ENCODE measurements at regions not wholly inside any gene's neighbourhood (a gene's known extent, or its start where the extent isn't known, plus 50 kb on each side); places are given as distances from the start of the nearest gene placed in this dataset.
A peak's percentile ranks its signal among the peaks of the same experiment; 100 is the strongest.

- Histone ChIP-seq H3K9me3 (ENCODE audit: control insufficient read depth, insufficient read depth, low read depth, low read length) (no peaks in the 10 kb centered on the region), H3K36me3 (ENCODE audit: control insufficient read depth, insufficient read depth, low read length) (no peaks in the 10 kb centered on the region), H3K9ac (ENCODE audit: insufficient read depth, low read length) (no peak overlapping the region), H3K79me2 (ENCODE audit: control insufficient read depth, insufficient read depth, low read length) (no peaks in the 10 kb centered on the region), H3K4me3 (replicated peaks in 1 of 4; ENCODE audit: control extremely low read depth in 1 of 4, insufficient read depth in 1 of 4, low read depth in 3 of 4, low read length in 4 of 4) (no peak overlapping the region), H3K4me2 (ENCODE audit: extremely low read depth, insufficient read depth, low read length) (no peak overlapping the region), H3K27me3 (ENCODE audit: control insufficient read depth, insufficient read depth, low read length) (no peaks in the 10 kb centered on the region), H3K27ac (ENCODE audit: insufficient read depth, low read length) (no peak overlapping the region), H2AFZ (ENCODE audit: low read length) (no peak overlapping the region), H4K20me1 (ENCODE audit: control insufficient read depth, extremely low read depth, insufficient read depth, low read length) (no peaks in the 10 kb centered on the region), H3K4me1 (ENCODE audit: control insufficient read depth, extremely low read depth, insufficient read depth, low read length) (peaks cover 12% of the 10 kb centered on the region)
- TF ChIP-seq, protein P1, sequence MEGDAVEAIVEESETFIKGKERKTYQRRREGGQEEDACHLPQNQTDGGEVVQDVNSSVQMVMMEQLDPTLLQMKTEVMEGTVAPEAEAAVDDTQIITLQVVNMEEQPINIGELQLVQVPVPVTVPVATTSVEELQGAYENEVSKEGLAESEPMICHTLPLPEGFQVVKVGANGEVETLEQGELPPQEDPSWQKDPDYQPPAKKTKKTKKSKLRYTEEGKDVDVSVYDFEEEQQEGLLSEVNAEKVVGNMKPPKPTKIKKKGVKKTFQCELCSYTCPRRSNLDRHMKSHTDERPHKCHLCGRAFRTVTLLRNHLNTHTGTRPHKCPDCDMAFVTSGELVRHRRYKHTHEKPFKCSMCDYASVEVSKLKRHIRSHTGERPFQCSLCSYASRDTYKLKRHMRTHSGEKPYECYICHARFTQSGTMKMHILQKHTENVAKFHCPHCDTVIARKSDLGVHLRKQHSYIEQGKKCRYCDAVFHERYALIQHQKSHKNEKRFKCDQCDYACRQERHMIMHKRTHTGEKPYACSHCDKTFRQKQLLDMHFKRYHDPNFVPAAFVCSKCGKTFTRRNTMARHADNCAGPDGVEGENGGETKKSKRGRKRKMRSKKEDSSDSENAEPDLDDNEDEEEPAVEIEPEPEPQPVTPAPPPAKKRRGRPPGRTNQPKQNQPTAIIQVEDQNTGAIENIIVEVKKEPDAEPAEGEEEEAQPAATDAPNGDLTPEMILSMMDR (conservative IDR thresholded peaks at IDR 0.05 in 1 of 2, IDR thresholded peaks at IDR 0.05 in 1 of 2; ENCODE audit: low read depth in 1 of 2, low read length in 2 of 2) = no peak
- no peak for TF ChIP-seq EZH2 (IDR thresholded peaks at IDR 0.05; ENCODE audit: low read length, missing control alignments)
- DNase-seq (ENCODE audit: low read depth in 2 of 2) = no peak
Observed at GRCh38 chr12:75756111-75756510, 244.7 kb upstream of the KRR1 start.

GRCh38 chr12:75754698-75755097 lies 243.3 kb upstream of the KRR1 start:
- peak in 1 of 2 donors; percentile 60 for DNase-seq (ENCODE audit: low read depth in 2 of 2)
- Histone ChIP-seq H4K20me1 (ENCODE audit: control insufficient read depth, extremely low read depth, insufficient read depth, low read length) (no peaks in the 10 kb centered on the region), H3K4me2 (ENCODE audit: extremely low read depth, insufficient read depth, low read length) (no peak overlapping the region), H3K27me3 (ENCODE audit: control insufficient read depth, insufficient read depth, low read length) (no peaks in the 10 kb centered on the region), H3K27ac (ENCODE audit: insufficient read depth, low read length) (no peak overlapping the region), H3K4me3 (replicated peaks in 1 of 4; ENCODE audit: control extremely low read depth in 1 of 4, insufficient read depth in 1 of 4, low read depth in 3 of 4, low read length in 4 of 4) (no peak overlapping the region), H3K79me2 (ENCODE audit: control insufficient read depth, insufficient read depth, low read length) (no peaks in the 10 kb centered on the region), H3K4me1 (ENCODE audit: control insufficient read depth, extremely low read depth, insufficient read depth, low read length) (peaks cover 8% of the 10 kb centered on the region), H2AFZ (ENCODE audit: low read length) (peak overlapping the region; percentile 22), H3K9me3 (ENCODE audit: control insufficient read depth, insufficient read depth, low read depth, low read length) (no peaks in the 10 kb centered on the region), H3K36me3 (ENCODE audit: control insufficient read depth, insufficient read depth, low read length) (no peaks in the 10 kb centered on the region), H3K9ac (ENCODE audit: insufficient read depth, low read length) (no peak overlapping the region)
- TF ChIP-seq, protein P1 (conservative IDR thresholded peaks at IDR 0.05 in 1 of 2, IDR thresholded peaks at IDR 0.05 in 1 of 2; ENCODE audit: low read depth in 1 of 2, low read length in 2 of 2) = no peak
- TF ChIP-seq EZH2 (IDR thresholded peaks at IDR 0.05; ENCODE audit: low read length, missing control alignments) = no peak

- H3K27me3 ChIP-seq (ENCODE audit: control insufficient read depth, insufficient read depth, low read length) = no peaks in the 10 kb centered on the region
- H3K4me3 ChIP-seq (replicated peaks in 1 of 4; ENCODE audit: control extremely low read depth in 1 of 4, insufficient read depth in 1 of 4, low read depth in 3 of 4, low read length in 4 of 4) = no peak overlapping the region
- H4K20me1 ChIP-seq (ENCODE audit: control insufficient read depth, extremely low read depth, insufficient read depth, low read length) = no peaks in the 10 kb centered on the region
- TF ChIP-seq, protein P1 (conservative IDR thresholded peaks at IDR 0.05 in 1 of 2, IDR thresholded peaks at IDR 0.05 in 1 of 2; ENCODE audit: low read depth in 1 of 2, low read length in 2 of 2) = no peak
- no peak for TF ChIP-seq EZH2 (IDR thresholded peaks at IDR 0.05; ENCODE audit: low read length, missing control alignments)
- no peak overlapping the region for H3K27ac ChIP-seq (ENCODE audit: insufficient read depth, low read length)
- H3K79me2 ChIP-seq (ENCODE audit: control insufficient read depth, insufficient read depth, low read length) = no peaks in the 10 kb centered on the region
- H3K4me1 ChIP-seq (ENCODE audit: control insufficient read depth, extremely low read depth, insufficient read depth, low read length) = peaks cover 6% of the 10 kb centered on the region
- no peak overlapping the region for H2AFZ ChIP-seq (ENCODE audit: low read length)
- H3K9ac ChIP-seq (ENCODE audit: insufficient read depth, low read length) = no peak overlapping the region
- no peak for DNase-seq (ENCODE audit: low read depth in 2 of 2)
- H3K9me3 ChIP-seq (ENCODE audit: control insufficient read depth, insufficient read depth, low read depth, low read length) = no peaks in the 10 kb centered on the region
- H3K36me3 ChIP-seq (ENCODE audit: control insufficient read depth, insufficient read depth, low read length) = no peaks in the 10 kb centered on the region
- H3K4me2 ChIP-seq (ENCODE audit: extremely low read depth, insufficient read depth, low read length) = no peak overlapping the region
Observed at GRCh38 chr12:75754141-75754540, 242.7 kb upstream of the KRR1 start.
